GM18520 (cell line): ENCODE measurements at regions not wholly inside any gene's neighbourhood (a gene's known extent, or its start where the extent isn't known, plus 50 kb on each side); places are given as distances from the start of the nearest gene placed in this dataset.

ENCODE experiments used
- ATAC-seq: cut with Tn5 transposase; IDR thresholded peaks from one replicate; pipeline ENCODE4 v1.9.1; 2021; ENCODE audit not compliant: unreplicated experiment

DNA sequence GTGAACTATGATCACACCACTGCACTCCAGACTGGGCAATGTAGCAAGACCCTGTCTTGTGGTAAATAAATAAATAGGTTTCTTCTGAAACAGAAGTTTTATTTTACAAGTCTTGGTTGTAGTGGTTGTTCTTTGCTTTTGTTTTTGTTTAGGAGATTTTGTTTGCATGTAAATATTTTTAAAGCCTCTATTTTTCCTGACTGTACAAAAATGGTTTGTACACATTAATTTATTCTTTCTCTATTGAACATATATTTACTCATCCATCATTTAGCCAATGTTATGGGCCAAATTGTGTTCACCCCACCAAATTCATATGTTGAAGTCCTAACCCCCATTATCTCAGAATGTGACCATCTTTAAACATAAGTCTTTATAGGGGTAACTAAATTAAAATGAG, 580.1 kb downstream of the EPHA4 start:
- ATAC-seq, result no peak

GRCh38 chr2:220994846-220995245, 577.3 kb downstream of the EPHA4 start:
- ATAC-seq, result no peak

GRCh38 chr2:220995581-220995980, 576.5 kb downstream of the EPHA4 start:
- no peak for ATAC-seq

GRCh38 chr2:220998156-220998555, 573.9 kb downstream of the EPHA4 start:
- ATAC-seq, result no peak

GRCh38 chr2:220999356-220999755, 572.7 kb downstream of the EPHA4 start:
- ATAC-seq, result no peak

GRCh38 chr2:221001381-221001801, 570.7 kb downstream of the EPHA4 start:
- no peak for ATAC-seq

DNA sequence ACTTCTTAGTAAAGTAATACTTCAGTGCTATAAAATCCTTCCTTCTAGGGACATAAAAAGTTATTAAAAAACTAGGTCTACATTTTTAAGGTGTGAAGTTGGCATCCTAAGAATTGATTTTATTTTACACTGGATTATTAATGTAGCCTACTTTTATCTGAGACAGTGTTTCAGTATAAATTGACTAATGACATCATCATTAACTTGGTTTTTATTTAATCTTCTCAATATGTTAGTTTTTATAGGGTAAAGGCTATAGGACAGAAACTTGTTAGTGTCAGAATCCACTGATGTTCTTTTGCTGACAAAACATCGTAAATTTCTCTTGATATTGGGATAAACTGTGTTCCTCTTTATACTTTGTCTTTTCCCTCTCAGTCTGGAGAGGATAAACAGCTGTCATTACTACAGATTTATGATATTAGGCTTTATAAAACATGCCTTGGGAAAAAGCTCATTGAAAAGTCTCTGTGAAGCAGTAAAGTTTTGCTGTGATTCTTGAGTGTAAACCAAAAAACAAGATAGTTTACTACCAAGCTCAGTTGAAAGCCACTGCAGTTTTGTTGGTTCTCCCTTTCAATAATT, 569.9 kb downstream of the EPHA4 start:
- ATAC-seq, result no peak

DNA sequence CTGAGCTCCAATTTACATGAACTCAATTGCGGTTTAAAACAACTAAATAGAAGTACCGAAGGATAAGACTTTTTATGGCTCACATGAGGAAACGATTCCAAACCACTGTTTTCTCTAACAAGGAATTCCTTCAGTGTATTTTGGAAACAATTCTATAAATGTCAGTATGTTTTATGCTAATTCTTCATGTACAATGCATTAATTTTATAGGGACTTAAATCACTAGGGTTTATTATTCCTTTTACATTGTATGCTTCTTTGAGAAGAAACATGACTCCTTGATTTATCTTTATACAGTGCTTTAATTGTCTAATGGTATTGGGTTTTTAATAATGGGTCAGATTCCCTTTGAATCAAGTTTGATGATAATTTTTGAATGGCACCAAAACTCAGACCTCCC, 566.8 kb downstream of the EPHA4 start:
- no peak for ATAC-seq

GRCh38 chr2:221006084-221006483, 566.0 kb downstream of the EPHA4 start:
- no peak for ATAC-seq

- ATAC-seq, result no peak
These were observed 555.6 kb downstream of the EPHA4 start for GRCh38 chr2:221016551-221016950.

DNA sequence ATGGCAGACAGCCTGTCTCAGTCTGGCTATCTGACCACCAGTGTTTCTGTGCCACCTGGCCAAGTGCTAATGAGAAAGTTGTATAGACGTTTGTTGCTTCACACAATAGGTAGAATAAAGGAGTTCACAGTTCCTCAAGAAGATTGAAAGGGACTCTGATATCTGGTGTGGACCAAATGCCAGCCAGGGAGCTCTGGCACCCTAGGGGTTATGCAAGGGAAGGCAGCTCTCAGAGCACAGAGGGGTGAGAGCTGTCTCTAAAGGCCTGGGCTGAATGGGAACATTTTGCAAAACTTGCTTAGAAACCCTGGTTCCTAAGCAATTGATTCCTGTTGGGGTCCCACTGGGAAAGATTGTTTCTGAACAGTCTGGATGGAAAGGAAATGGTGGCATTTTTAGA, 553.8 kb downstream of the EPHA4 start:
- ATAC-seq, result no peak

DNA sequence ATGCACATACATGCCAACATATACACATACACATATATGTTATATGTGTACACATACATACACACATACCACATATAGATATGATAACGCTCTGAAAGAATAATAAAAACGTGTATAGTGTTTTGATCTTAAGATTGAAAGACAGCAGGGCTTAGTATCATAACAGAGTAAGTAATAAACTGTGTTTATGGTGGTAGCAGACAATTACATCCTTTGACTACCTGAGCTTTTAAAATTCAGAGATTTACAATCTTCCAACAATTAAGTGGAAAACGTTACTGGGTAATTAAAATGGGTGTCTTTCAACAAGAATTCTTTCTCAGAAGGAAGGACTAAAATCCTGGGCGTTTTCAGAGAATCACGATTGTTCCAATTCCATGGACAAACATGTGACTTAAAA, 552.4 kb downstream of the EPHA4 start:
- ATAC-seq, result no peak

- ATAC-seq, result no peak
These were observed 549.5 kb downstream of the EPHA4 start for GRCh38 chr2:221022554-221022953.

DNA sequence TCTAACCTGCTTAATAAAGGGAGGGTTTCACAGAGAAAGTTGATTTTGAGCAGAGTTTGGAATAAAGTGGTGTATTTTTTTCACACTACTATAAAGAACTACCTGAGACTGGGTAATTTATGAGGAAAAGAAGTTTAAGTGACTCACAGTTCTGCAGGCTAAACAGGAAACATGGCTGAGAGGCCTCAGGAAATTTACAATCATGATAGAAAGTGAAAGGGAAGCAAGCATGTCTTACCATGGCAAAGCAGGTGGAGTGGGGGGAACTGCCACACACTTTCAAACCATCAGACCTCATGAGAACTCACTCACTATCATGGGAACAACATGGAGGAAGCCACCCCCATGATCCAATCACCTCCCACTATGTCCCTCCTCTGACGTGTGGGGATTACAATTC, 546.7 kb downstream of the EPHA4 start:
- no peak for ATAC-seq

DNA sequence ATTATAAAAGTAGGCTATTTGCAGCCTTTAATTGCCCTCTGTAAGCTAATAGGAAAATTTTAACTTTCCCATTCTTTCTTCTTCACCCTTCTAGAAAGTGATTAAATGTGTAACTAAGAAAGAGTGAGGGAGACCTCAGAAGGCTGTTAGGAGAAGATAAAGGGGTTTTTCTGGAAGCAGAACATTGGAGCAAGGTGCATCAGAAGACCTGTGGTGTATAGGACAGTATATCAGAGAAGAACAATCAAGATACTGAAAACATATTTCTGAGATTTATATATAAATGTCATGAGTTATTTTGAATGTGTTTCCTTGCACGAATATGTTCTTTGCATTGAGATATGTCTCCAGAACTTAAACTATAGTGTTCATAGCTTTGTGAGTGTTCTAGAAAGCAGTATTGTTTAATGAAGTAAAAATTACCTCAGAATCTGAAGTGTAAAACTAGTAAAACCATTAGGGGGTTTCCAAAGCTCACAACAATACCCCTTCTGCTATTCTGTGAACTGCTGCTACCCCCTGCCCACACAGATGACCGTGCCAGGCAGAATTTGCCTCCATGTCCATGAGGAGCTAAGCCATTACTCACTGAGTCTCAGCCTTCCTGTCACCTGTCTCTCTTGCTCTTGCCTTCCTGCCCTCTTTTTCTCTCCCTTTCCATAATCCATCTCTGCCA, 537.9 kb downstream of the EPHA4 start:
- no peak for ATAC-seq

DNA sequence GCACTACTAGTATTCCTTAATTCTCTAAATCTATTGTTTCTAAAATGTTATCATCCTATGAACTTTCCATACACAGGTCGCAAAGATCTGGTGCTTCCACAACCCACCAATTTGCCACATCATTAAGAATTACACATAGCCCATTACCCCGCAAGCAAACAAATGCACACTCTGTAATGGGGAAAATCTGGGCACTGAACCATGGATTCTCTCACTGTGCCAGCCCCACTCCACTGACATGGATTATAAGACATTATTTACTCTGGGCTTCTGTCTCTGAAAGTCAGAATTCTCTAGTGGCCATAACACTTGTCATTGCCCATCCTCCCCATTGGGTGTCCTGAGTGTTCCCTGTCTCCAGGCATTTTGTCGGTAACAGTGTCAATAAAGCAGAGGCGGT, 537.1 kb downstream of the EPHA4 start:
- ATAC-seq, result no peak

DNA sequence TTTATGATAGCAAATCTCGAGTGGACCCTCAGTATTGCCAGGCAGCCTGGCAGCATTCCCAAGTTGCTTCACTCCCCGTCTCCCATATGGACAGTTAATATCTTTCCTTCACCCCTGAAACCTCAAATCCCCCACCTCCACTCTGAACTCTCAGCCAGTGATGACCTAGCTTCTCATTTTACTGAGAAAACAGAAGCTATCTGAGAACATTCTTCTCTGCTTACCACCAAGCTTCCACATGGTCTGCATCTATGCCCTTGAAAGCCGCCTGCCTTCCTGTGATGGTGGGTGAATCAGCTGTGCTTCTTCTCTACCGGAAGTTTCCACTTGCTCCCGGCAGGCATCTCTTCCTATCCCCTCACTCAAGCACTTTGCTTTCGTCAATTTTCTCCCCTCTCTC, 529.2 kb downstream of the EPHA4 start:
- ATAC-seq, result no peak

- no peak for ATAC-seq
These were observed 527.3 kb downstream of the EPHA4 start for GRCh38 chr2:221044781-221045180.

- ATAC-seq, result peak; percentile 73
These were observed 521.9 kb downstream of the EPHA4 start for GRCh38 chr2:221050020-221050795.

DNA sequence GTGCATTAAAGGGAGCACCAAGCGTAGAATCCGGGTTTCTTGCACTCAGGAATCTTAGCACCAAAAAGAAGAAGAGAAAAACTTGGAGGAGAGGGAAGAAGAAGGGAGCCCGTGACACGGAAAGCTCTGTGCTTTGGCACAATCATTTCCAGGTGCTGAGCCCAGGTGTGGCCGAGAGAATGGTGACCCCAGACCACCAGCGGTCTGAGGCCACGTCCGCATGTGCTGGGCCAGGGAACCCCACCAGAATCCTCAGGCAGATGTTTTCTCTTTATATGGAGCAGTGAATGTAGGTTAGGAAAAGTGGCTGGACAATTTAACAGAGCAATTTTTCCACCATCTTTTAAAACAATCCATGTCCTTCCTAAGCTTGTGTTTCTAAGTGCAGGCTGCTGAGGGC, 520.9 kb downstream of the EPHA4 start:
- no peak for ATAC-seq

DNA sequence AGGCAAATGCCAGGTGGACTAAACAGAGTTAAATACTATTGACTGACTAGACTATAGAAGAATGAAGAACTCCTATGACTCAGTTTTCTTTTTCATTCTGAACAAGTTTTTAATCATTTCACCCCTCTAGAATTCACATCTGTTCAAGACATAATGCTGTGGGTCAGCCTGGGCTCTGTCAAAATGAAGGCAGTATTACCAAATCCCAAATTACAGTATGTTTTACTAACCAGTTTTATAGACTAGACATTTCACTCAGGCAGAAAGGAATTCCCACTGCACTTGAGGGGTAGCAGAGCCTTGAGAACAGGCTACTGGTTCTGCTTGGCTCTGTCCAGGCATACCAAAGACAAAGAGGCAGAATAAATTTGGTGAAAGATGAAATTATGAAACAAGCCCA, 511.7 kb downstream of the EPHA4 start:
- no peak for ATAC-seq

DNA sequence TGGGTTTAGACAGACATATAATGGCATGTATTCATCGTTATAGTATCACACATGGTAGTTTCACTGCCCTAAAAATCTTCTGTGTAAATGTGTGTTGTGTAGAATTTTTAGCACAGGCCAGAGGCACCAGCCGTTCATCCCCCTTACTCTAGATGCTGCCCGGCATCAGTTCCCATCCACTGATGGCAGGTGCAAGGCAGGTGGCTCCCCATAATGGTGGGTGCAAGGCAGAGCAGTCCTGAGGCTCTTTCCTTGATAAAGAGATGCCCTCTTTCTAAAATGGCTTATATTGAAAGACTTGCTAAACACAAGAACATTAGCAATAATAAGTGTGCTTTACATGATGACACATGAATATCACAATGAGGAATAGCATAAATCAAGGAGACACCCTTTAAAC, 508.5 kb downstream of the EPHA4 start:
- no peak for ATAC-seq
